HG03139 (cell line): ENCODE measurements at regions not wholly inside any gene's neighbourhood (a gene's known extent, or its start where the extent isn't known, plus 50 kb on each side); places are given as distances from the start of the nearest gene placed in this dataset.

Experiments
- ATAC-seq: cut with Tn5 transposase; IDR thresholded peaks from one replicate; pipeline ENCODE4 v1.9.1; 2021; ENCODE audit not compliant: unreplicated experiment

DNA sequence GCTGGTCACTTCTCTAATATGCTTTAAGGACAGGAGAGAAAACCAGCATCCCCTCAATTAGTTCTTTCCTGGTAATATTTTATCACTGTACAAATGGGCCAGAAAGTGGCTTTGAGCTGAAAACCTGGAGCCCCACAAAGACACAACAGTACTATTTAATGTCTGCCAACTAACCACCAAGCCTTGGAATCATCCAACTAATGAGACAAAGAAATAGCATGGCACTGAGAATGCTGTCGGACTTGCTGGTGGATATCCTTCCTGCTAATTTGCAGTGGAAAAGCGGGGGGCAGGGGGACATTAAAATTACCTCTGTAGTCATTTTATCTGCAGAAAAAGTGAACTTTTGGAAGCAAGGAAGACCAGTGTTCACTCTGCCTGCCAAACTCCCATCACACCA lies 288.5 kb downstream of the KBTBD8 start:
- no peak for ATAC-seq

DNA sequence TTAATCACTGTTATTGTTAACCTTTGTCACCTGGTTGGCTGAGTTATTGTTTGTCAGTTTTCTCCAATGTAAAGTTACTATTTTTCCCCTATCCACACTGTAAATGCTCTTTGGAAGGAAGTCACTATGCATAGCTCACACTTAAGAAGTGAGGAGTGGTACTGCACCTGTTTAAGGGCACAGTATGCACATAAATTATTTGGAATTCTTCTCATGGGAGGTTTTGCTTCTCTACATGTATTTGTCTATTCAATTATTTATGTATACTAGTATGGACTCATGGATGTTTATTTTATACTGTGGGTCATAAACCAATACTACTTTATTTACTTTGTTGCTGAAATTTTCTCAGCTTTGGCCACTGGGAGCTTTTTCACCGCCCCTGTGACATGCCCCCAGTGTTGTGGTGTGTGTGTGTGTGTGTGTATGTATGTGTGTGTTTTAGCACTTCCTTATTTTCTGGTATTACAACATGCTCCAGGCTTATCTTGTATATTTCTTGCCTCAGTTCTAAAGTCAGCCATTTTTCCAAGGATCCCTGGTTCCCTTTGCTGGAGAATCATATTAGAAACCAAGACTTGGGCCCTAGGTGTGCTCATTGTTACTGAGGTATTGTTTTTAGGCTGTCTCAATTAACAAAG lies 290.5 kb downstream of the KBTBD8 start:
- ATAC-seq = no peak

DNA sequence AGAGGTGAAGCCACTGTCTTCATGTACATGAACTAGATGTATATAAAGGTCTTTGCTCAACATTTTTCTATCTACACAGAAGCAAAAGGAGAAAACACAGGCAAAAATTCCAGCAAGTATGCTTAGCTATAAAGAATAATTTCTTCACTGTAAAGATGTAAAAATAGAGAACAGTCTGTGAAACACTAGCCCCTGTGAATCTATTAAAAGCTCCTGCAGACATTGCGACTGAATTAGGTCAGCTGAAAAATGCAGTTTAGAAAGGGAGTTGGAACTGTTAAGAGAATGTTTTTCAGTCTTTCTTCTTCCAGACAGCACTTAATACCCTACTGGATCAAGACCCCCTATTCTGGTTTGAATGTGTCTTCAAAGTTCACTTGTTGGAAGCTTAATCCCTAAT lies 291.5 kb downstream of the KBTBD8 start:
- no peak for ATAC-seq

DNA sequence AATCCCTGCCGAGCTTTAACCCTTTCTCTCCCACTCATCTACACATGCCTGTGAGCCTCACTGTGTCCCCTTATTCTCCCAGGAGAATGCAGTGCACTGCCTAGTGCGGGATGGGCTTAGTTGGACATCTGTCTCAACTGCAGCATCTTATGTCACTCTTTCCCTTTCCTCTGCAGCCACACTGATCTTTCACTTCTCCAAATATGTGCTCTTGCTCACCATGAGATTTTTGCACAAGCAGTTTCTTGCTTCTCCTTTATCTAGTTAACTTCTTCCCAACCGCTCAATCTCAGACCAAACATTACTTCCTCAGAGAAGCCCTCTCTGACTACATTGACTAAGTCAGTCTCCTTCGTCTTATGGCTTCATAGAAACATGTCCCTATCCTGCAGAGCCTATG lies 292.3 kb downstream of the KBTBD8 start:
- ATAC-seq = no peak

DNA sequence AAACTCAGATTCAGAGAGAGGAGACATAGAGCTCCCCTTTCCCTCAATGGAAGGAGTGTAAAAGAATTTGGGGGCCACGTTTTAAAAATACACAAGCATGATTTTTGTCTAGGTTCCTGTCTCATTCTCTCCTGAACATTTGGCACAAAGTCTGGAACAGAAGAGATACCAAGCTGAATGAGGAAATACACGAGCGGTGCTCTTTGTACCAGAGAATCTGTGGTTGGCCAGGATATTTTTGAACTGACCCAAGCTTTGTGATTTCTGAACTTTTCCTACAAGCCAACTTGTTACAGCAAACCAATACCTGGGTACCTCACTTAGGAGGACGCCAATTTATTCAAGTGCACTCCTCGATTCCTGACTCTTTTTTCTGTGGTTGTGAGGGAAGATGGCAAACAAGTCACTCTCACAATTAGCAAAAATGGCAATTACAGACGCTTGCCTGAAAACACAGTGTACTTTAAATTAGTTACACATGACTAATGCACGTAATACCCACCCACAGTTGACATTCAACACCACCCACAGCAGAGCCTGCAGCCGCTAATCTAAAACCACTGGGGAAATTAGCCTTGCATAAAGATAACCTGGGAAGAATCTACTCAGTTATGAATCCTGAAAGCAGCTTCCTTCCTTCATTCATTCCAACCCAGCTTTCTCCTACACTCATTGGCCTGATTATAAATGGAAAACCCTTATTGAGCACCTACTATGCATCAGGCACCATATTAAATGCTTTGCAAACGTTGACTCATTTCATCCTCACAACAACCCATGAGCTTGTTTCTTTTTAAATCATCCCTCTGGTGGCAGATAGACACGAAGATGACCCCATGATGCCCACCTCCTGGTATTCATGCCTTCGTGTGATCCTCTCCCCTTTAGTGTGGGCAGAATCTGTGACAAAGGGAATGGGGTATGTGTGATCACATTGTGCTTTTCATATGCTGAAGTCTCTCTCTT lies 293.5 kb downstream of the KBTBD8 start:
- no peak for ATAC-seq

DNA sequence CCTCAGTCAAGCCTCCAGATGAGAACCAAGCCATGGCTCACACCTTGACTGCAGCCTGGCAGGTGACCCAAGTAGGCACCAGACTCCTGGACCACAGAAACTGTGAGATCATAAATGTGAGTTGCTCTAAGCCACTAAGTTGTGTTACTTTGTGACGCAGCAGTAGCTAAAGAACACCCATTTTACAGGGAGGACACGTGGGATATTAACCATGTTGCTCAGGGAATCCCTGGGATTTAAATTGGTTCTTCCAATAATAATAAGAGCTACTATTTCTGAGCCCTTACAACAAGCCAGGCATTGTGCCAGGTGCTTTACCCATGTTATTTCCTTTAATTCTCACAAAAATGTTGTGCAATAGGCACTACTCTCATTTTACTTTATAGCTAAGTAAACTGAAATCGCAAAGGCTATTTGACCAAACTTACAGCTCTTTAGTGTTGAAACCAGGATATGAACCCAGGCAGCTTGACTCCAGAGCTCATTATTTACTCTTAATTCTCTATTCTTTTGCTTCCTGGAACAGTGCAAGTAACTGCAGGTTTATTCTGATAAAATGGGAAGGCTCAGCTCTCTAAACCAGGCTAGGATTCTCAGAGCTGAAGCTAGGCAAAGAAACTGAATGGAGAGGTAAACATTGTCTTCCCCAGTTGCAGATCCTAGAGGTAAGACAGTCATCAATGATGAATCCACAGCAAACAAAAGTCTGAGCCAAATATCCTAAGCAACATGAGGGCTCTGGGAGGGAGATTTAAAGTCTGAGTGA lies 294.4 kb downstream of the KBTBD8 start:
- ATAC-seq = no peak

DNA sequence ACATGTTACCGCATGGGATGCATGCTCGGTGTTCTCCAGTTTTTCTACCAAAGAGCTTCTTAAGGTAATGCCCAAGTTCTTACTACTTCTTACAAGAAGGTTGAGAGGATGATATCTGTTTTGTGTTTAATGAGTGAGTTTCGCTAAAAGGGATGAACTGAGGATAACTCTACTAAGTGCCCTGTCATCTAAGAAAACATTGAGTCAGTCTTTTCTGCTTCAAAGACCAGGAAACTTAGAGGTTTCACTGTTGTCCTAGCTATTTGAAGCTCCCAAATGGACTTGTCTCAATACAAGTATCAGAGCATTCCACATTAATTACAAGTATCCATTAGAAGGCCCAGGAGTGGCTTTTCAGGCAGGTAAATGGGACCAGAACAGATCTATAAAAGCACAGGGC lies 296.2 kb downstream of the KBTBD8 start:
- no peak for ATAC-seq

DNA sequence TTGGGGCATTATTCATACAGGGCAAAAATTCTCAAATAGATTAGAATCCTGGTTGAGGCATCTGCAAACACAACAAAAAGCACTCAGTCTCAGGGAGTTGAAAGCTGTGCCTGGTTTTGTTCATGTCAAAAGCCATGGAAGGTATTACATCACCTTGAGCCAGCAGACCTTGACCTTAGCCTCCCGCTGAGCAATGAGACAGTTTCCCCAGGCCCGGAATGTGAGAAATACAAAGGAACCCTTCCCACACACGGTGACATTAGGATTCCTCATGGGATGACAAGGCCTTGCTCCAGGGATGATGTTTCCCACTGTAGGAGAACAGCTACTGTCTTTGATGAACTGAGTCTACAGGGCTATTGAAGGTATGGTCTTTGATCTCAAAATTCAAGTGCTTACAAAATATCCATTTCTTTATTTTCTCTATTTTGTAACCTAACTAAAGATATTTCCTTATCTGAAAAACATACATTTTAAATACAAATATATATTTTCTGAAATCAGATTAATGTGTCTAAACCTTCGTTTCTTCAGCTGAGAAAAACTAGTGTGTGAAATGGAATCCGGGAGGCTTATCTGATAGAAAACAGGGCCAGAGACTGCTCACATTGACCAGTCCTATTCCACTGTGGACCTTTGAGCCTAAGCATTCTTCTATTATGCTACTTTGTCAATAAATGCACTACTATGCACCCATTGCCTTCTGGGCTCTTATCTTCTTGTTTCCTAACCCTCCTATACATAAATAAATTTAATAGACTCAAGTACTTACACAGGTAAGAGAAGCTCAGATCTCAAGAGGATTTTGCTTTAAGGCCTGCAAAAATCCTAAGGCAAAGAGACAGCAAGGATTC lies 298.2 kb downstream of the KBTBD8 start:
- no peak for ATAC-seq

DNA sequence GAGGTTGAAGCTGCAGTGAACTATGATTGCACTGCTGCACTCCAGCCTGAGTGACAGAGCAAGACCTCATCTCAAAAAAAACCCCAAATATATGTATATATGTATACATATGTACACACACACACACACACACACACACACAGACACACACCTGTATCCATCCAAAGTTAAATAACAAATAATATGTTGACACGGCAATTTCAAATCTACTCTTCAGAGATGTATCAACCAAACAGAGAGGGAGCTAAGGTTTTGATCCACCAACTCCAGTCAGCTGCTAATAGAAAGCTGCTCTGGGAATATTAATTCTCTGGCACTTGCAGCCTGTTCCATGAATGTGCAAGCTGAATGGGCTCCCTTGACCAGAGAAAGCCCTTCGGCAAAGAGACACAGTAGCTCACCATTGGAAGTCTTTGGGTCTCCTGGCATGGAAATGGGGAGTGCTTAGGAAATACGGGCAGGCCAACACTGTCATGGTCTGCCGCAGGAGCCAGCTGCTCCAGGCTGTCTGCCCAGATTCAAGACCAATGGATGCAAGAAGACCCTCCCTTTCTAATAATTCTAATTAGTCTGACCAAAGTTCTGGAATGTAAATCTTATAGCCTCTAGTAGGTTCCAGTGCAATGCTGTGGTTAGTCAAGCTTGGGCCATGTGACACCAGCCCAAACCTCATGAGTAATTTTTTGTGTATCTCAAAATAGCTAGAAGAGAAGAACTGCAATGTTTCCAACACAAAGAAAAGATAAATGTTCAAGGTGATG lies 299.8 kb downstream of the KBTBD8 start:
- ATAC-seq = no peak

DNA sequence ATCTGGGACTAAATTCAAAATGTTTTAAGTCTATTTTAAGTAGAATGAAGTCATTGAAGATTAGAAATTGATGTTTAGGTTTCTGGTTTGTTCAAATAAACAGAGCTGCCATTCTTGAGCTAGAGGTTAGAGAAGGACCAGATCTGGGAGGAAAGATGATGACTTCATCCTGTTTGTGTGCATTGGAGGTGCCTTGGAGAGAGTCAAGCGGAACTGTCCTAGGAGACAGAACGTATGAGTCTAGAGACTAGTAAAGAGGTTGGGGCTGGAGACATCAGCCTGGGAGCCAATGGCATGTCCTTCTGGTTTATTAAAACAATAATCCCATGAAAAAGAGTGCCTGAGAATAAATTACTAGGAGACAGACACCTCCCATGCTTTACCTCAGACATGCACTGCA lies 303.4 kb downstream of the KBTBD8 start:
- no peak for ATAC-seq

DNA sequence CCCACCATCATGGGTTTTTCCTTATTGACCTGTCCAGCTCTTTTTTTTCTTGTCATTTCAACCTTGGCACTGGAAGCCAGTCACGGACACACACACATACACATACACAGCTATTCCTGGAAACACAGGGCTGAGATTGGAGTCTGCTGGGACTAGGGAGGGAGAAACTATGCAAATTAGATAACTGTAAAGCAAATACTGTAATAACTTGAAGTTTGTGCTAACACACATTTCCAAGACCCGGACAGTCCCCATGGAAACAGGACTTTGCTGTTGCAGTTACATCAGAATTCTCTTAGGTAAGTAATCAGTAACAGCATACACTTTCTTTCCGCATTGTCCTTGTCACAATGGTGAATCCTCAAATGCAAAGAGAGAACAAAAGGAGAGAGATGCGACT lies 304.4 kb downstream of the KBTBD8 start:
- no peak for ATAC-seq

DNA sequence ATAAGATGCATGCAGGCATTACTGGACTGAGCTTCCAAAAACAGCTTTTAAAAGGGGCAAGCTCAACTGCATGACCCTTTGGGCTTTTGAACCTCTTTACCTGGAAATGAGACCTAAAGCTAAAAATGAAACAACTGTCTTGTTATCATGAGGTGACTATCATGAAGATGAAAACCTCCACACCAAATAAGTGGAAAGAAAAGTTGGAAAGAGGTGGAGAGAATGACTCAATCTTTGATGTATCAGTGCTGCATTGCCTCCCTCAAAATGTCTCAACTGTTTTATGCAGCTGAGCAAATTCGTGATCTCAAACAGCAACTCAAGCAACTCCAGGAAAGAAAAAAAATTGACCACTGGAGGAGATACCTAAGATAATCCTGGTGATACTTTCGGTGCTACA lies 307.1 kb downstream of the KBTBD8 start:
- no peak for ATAC-seq

DNA sequence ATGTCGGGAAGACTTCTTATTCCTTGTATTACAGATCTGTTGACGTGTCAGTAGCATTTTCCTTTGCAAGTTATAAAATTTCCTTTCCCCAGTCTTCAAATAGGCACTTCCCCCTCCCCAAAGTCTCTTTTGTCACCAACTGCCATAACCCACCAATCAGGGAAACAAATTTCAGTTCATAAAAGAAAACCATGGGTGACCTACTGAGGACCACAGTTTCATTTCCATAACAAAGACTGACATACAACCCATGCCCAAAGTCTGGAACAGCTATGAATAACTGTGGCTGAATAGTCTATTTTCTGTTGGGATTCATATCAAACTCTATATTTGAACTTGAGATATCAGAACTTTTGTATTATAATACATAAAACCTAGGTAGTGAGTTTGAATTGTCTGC lies 307.8 kb downstream of the KBTBD8 start:
- ATAC-seq = no peak

DNA sequence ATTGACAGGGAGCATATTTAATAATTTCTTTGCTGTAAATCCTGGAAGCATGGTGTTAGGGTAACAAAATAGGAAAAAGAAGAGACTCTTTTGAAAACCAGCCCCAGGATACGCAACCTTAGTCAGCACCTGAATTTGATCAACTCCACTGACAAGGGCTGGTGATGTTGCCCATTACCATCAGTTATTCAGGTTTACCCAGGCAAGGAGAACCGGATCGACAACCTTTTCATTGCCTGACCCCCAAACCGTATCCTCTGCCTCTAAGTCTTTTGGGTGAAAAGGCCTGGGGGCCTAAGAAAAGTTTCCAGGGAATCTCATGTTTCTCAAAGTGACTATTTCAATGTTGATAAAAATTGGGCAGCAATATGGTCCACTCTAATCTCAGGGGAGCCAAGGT lies 313.3 kb downstream of the KBTBD8 start:
- ATAC-seq = no peak

DNA sequence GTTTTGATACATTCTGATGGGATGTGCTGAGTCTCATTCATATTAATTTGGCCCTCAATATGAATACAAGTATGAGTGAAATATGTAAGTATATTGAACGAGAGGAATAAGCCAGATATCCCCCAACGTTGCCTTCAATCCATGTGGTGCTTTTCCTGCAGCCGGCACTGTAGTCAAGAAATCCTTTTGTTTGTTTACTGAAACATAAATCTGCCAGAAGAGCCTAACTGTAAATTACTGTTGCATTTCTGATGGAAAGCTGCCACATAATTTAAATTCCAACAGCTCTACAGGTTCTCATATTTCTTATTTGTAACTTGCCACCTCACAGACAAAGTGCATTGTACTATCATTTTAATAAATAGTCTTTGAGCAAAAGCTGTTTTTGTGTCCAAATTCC lies 314.0 kb downstream of the KBTBD8 start:
- no peak for ATAC-seq

DNA sequence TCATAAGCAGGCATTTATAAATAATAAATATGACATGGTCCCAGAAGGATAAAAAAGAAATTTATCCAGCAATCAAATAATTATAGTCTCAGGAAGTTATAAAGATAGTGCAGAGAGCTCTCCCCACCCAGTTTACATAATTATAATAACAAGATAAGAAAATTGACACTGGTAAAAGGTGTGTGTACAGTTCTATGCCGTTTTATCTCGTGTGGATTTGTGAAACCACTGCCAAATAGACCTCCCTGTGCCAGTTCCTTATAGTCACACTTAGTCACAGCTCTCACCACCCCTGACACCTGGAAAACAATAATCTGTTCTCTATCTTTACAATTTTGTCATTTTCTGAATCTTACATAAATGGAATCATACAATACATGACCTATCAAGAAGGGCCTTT lies 320.1 kb downstream of the KBTBD8 start:
- ATAC-seq = no peak

DNA sequence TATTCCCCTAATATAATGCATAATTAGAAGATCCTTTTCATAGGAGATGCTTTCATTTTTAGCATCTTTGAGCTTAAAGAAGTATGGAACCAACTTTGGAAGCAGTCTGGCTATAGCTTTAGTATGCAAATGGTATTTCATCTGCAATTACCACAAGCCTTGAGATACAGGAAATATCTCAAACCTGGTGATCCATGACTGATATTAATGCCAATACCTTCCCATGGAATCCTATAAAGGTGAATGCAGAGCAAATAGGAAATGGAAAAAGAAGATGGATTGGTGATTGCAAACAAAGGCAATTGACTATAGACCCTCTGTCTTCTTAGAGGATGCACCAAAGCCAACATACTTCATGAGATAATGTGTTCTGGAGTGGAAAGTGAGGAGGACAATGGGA lies 326.4 kb downstream of the KBTBD8 start:
- ATAC-seq = no peak
